HepG2 (cell line): ENCODE measurements at regions not wholly inside any gene's neighbourhood (a gene's known extent, or its start where the extent isn't known, plus 50 kb on each side); places are given as distances from the start of the nearest gene placed in this dataset.

ENCODE experiments used
- FOXA1 ChIP-seq, 2 experiments: fragments of 450-650 bp in 1 of 2; sonication (generic) in 1 of 2; formaldehyde crosslinking in 1 of 2; IDR thresholded peaks; 2 replicates each; pipeline versions ENCODE4 v1.4.0 to v1.6.1; 2016 to 2020; ENCODE audit warnings: missing genetic modification reagents in 1 of 2
- FOXP1 ChIP-seq, 2 experiments: fragments of 450-650 bp in 1 of 2; IDR thresholded peaks; 2 replicates each; pipeline ENCODE4 v1.6.1; 2017 to 2018; ENCODE audit warnings: antibody characterized with exemption in 1 of 2
- HNRNPUL1 ChIP-seq: fragments of 200-400 bp; formaldehyde crosslinking; IDR thresholded peaks from 2 replicates; pipeline ENCODE4 v1.6.1; 2017; ENCODE audit warnings: low read depth, mild to moderate bottlenecking, low read length, moderate library complexity
- KLF16 ChIP-seq, 2 experiments: sonication (generic) in 1 of 2; formaldehyde crosslinking in 1 of 2; IDR thresholded peaks; 2 replicates each; pipeline versions ENCODE4 v1.6.1 to v1.8.0; 2016 to 2023; ENCODE audit warnings: missing genetic modification reagents in 2 of 2, missing compliant biosample characterization in 1 of 2
- RELA ChIP-seq: sonication (generic); formaldehyde crosslinking; IDR thresholded peaks from 2 replicates; pipeline ENCODE4 v1.4.0; 2020; ENCODE audit warnings: missing genetic modification reagents
- SRSF1 ChIP-seq: fragments of 200-400 bp; formaldehyde crosslinking; optimal IDR thresholded peaks from 2 replicates; pipeline ENCODE3; 2017; ENCODE audit warnings: mild to moderate bottlenecking, low read depth, low read length, moderate library complexity
- ZNF10 ChIP-seq: sonication (generic); formaldehyde crosslinking; IDR thresholded peaks from 2 replicates; pipeline ENCODE4 v1.4.0; 2020; ENCODE audit warnings: mild to moderate bottlenecking, low read depth, missing genetic modification reagents, borderline replicate concordance
- ZNF180 ChIP-seq: sonication (generic); formaldehyde crosslinking; IDR thresholded peaks from 2 replicates; pipeline ENCODE4 v1.4.0; 2020; ENCODE audit warnings: low read depth, missing genetic modification reagents, borderline replicate concordance
- ZNF20 ChIP-seq: sonication (generic); formaldehyde crosslinking; IDR thresholded peaks from 2 replicates; pipeline ENCODE4 v1.4.0; 2020; ENCODE audit warnings: mild to moderate bottlenecking, moderate library complexity, missing genetic modification reagents
- ZNF713 ChIP-seq: sonication (generic); formaldehyde crosslinking; IDR thresholded peaks from 2 replicates; pipeline ENCODE4 v1.4.0; 2020; ENCODE audit warnings: mild to moderate bottlenecking, missing genetic modification reagents
- ZNF720 ChIP-seq: sonication (generic); formaldehyde crosslinking; IDR thresholded peaks from 2 replicates; pipeline ENCODE4 v1.4.0; 2020; ENCODE audit warnings: missing genetic modification reagents
- TF ChIP-seq, protein P1 (sequence below): sonication (generic); formaldehyde crosslinking; IDR thresholded peaks from 2 replicates; pipeline ENCODE4 v1.5.0; 2020; ENCODE audit warnings: missing genetic modification reagents
- TF ChIP-seq, protein P2 (sequence below), 2 experiments: IDR thresholded peaks; 2 replicates each; pipeline ENCODE4 v1.6.1; 2011 to 2012; ENCODE audit warnings: low read length in 2 of 2, borderline replicate concordance in 1 of 2, low read depth in 1 of 2, mild to moderate bottlenecking in 1 of 2, moderate library complexity in 1 of 2
- TF ChIP-seq, protein P3 (sequence below): sonication (generic); formaldehyde crosslinking; IDR thresholded peaks from 2 replicates; pipeline ENCODE4 v1.8.0; 2022; ENCODE audit warnings: mild to moderate bottlenecking, missing genetic modification reagents, moderate library complexity

DNA sequence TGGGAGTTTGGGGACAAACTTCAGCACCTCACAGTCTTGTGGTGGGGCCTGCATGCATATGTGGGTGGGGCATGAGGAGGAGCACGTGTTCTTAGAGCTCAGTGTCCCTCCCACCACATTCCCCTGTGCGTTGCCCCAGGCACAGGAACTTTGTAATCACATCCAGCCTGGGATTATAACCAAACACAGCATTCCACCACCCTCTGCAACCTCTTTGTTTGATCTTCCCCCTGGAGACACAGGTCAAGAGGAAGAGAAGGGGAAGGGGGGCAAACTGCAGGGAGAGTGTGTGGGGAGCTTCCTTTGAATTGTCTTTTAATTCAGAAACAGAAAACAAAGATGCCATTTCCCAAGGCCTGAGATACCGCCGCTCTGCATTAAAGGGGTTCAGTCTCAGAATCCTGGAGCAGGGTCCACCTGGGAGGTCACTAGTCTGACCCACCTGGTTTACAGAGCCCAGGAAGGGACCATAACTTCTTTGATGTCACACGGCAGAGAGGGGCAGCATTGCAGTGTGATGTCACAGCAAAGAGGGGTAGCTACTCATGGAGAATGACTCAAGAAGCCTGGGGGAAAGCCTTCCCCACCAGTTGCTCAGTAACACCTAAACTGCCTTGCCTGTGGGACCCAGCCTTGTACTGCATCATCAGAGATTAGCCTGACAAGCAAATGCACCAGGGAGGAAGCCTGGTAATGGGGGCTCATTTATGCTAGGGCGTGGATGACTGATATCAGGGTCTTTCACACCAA is 106.3 kb upstream of the RNU6-1 start (continued):
- TF ChIP-seq, protein P1, sequence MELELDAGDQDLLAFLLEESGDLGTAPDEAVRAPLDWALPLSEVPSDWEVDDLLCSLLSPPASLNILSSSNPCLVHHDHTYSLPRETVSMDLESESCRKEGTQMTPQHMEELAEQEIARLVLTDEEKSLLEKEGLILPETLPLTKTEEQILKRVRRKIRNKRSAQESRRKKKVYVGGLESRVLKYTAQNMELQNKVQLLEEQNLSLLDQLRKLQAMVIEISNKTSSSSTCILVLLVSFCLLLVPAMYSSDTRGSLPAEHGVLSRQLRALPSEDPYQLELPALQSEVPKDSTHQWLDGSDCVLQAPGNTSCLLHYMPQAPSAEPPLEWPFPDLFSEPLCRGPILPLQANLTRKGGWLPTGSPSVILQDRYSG (CRISPR knock-in tag), result no peak
- TF ChIP-seq ZNF10 (CRISPR knock-in tag) (no peak), ZNF20 (CRISPR knock-in tag) (no peak), ZNF720 (CRISPR knock-in tag) (no peak), ZNF180 (no peak), FOXA1 (IDR thresholded peaks at IDR 0.05) (no peak), FOXA1 (CRISPR knock-in tag; IDR thresholded peaks at IDR 0.05) (peak; percentile 68), HNRNPUL1 (no peak), SRSF1 (no peak), FOXP1 (IDR thresholded peaks at IDR 0.05) (no peak), FOXP1 (CRISPR knock-in tag; IDR thresholded peaks at IDR 0.05) (peak; percentile 77), ZNF713 (CRISPR knock-in tag) (no peak), KLF16 (CRISPR knock-in tag; IDR thresholded peaks at IDR 0.05) (peak in 1 of 2 experiments; percentile 63; a peak in 2 of 4 replicates), RELA (CRISPR knock-in tag) (no peak)
- TF ChIP-seq, protein P2, sequence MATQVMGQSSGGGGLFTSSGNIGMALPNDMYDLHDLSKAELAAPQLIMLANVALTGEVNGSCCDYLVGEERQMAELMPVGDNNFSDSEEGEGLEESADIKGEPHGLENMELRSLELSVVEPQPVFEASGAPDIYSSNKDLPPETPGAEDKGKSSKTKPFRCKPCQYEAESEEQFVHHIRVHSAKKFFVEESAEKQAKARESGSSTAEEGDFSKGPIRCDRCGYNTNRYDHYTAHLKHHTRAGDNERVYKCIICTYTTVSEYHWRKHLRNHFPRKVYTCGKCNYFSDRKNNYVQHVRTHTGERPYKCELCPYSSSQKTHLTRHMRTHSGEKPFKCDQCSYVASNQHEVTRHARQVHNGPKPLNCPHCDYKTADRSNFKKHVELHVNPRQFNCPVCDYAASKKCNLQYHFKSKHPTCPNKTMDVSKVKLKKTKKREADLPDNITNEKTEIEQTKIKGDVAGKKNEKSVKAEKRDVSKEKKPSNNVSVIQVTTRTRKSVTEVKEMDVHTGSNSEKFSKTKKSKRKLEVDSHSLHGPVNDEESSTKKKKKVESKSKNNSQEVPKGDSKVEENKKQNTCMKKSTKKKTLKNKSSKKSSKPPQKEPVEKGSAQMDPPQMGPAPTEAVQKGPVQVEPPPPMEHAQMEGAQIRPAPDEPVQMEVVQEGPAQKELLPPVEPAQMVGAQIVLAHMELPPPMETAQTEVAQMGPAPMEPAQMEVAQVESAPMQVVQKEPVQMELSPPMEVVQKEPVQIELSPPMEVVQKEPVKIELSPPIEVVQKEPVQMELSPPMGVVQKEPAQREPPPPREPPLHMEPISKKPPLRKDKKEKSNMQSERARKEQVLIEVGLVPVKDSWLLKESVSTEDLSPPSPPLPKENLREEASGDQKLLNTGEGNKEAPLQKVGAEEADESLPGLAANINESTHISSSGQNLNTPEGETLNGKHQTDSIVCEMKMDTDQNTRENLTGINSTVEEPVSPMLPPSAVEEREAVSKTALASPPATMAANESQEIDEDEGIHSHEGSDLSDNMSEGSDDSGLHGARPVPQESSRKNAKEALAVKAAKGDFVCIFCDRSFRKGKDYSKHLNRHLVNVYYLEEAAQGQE (IDR thresholded peaks at IDR 0.05; ENCODE audit: borderline replicate concordance in 1 of 2, low read depth in 1 of 2, low read length in 2 of 2), result peak in 1 of 2 experiments; percentile 43; a peak in 3 of 4 replicates
- TF ChIP-seq, protein P3, sequence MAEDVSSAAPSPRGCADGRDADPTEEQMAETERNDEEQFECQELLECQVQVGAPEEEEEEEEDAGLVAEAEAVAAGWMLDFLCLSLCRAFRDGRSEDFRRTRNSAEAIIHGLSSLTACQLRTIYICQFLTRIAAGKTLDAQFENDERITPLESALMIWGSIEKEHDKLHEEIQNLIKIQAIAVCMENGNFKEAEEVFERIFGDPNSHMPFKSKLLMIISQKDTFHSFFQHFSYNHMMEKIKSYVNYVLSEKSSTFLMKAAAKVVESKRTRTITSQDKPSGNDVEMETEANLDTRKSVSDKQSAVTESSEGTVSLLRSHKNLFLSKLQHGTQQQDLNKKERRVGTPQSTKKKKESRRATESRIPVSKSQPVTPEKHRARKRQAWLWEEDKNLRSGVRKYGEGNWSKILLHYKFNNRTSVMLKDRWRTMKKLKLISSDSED, result no peak
